ACHN (cell line): ENCODE measurements at regions not wholly inside any gene's neighbourhood (a gene's known extent, or its start where the extent isn't known, plus 50 kb on each side); places are given as distances from the start of the nearest gene placed in this dataset.

Experiments used
- DNase-seq: peaks from one replicate; pipeline ENCODE4 v3.0.0-alpha.2; 2015
- in situ Hi-C: cut with HindIII; loops from 2 replicates; pipeline ENCODE4 v1.10.0; 2017; ENCODE audit warnings: low sequenced_read_pairs, low pct_ligation_motif_present, low pct_unique_long_range_greater_than_20kb

DNA sequence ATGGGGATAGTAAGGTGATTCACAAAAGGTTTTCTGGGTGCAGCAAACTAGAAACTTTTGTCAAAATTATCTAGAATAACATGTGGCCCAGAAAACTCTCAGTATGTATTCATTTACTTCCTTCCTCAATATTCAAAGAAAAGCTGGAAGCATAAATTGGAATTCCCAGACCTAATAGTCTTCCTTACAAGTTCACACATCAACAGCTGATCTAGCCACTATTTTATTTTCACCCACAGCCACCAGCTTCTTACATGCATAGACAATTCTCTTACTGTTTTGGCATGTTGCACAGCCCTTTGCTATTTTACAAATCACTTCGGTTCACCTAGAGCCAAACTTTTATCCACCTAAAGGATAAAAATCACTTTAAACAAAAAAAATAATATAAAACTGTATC is 647.8 kb upstream of the CCDC54 start:
- no peak for DNase-seq
- in situ Hi-C loops = no loop called here

GRCh38 chr3:106731230-106731629 is 646.0 kb upstream of the CCDC54 start:
- in situ Hi-C loops = no loop called here
- DNase-seq = no peak

DNA sequence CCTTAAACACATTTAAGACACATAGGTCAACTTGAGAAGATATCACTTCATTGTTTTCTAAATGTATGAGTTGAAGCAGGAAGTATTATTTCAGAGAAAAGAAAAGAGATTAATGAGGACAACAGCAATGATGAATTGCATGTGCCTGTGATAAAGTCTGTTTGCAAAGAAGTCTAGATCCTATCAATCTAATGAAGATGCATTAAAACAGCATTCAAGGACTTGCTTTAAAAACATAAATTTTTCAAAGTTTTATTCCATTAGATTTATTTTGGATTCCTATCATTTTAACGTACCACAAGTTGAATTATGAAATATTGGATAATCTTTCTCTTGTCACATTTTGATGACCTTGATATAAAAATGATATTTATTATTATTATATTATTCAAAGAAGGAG is 642.5 kb upstream of the CCDC54 start:
- DNase-seq = no peak
- in situ Hi-C loops = no loop called here

- no peak for DNase-seq
- in situ Hi-C loops = no loop called here
These were observed 640.0 kb upstream of the CCDC54 start for GRCh38 chr3:106737265-106737664.

- in situ Hi-C loops = no loop called here
- DNase-seq = no peak
These were observed 637.1 kb upstream of the CCDC54 start for GRCh38 chr3:106740116-106740515.

GRCh38 chr3:106745344-106746168 is 631.7 kb upstream of the CCDC54 start:
- in situ Hi-C loops = no loop called here
- no peak for DNase-seq

DNA sequence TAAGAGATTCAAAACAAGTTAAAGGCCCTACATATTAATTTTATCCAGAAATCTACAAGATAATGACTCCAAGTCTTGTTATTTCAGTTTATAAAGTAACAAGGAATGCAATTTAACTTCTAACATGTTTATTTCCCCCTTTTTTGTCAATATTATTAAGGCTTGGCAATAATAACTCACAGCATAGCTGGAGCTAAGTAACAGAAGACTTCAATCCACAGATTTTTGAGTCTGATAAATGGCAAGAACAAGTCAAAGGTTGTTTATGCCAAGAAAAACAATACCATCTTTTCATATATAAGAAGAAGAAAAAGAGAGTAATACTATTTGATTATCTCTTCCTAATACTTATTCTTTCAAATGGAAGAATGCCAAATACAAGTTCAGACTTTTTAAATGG is 631.0 kb upstream of the CCDC54 start:
- no peak for DNase-seq
- in situ Hi-C loops = no loop called here

GRCh38 chr3:106748472-106749262 is 628.6 kb upstream of the CCDC54 start:
- in situ Hi-C loops = no loop called here
- no peak for DNase-seq

DNA sequence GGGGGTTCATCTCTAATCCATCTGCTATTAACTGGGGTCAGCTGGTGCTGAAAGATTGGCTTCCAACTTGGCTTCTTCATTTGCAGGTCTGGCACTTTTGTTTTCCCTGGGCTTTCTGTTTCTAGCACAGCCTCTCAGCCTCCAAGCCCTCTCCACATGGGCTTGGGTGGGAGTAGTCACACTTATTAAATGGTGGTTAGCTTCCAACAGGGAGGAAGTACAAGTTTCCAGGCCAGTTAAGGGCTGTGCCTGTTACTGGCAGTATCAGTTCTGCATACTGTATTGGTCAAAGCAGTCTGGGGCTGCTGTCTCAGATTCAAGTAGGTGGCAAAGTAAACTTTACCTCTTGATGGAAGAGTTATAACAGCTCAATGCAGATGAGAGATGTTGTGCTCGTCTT is 627.1 kb upstream of the CCDC54 start:
- in situ Hi-C loops = no loop called here
- no peak for DNase-seq

GRCh38 chr3:106755336-106755735 is 621.9 kb upstream of the CCDC54 start:
- no peak for DNase-seq
- in situ Hi-C loops = no loop called here

DNA sequence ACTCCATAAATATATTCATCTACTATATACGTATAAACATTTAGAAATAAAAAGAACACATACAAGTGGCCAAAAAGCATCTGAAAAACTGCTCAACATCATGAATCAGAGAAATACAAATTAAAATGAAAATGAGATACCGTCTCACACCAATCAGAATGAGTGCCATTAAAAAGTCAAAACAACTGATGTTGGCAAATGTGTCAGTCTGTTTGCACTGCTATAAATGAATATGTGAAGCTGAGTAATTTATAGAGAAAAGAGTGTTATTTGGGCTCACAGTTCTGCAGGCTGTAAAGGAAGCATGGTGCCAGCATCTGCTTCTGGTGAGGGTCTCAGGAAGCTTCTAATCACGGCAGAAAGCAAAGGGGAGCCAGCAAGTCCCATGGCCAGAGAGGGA is 620.3 kb upstream of the CCDC54 start:
- in situ Hi-C loops = no loop called here
- DNase-seq = no peak

GRCh38 chr3:106758459-106758858 is 618.8 kb upstream of the CCDC54 start:
- in situ Hi-C loops = no loop called here
- no peak for DNase-seq

DNA sequence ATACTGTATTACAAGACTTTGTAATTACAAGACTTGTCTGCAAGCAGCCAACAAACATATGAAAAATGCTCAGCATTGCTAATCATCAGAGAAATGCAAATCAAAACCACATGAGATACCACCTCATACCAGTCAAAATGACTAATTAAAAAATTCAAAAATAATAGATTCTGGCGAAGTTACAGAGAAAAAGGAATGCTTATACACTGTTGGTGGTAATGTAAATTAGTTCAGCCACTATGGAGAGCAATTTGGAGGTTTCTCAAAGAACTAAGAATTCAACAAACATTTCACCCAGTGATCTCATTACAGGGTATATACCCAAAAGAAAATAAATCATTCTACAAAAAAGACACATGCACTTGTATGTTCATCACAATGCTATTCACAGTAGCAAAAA is 617.5 kb upstream of the CCDC54 start:
- in situ Hi-C loops = no loop called here
- no peak for DNase-seq

DNA sequence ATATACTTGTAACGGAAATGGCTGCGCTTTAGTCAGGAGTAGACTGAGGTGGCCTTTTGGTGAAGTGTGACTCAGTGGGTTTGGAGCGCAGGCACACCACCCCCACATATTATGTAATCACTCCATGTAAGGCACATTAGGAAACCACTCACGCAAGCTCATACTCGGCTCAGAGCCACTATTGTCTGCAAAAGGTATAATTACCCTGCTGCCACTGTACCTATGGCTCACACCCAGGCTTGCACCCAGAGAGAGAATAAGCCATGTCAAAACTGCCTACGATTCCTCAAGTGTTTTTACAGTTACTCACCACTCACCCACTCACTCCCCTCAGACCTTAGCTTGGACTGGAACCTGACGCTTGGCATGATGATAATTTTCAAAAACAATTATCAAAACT is 611.9 kb upstream of the CCDC54 start:
- DNase-seq = no peak
- in situ Hi-C loops = no loop called here

DNA sequence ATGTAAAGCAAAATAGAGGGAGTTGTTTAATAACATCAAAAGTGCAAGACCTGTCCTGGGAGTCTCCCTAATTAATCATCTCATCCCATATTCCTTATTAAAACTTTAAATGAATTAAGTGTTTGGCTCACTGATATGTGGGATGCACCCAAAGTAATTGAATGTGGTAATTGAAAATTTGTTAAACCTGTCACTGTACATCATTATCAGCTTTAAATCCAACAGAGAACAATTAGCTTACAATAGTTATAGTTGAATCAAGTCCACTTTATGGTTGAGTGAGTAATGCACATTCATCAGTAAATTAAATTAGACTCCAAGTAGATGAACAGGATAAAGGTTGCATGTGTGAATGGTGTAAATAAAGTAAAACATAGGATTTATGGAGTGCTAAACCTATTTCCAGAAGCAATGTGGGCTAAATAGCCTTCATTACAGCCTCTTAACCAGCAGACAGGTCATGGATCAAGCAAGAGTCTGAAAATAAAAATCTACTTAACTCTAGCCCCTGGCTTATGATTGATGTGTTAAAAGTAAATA is 608.2 kb upstream of the CCDC54 start:
- no peak for DNase-seq
- in situ Hi-C loops = no loop called here

DNA sequence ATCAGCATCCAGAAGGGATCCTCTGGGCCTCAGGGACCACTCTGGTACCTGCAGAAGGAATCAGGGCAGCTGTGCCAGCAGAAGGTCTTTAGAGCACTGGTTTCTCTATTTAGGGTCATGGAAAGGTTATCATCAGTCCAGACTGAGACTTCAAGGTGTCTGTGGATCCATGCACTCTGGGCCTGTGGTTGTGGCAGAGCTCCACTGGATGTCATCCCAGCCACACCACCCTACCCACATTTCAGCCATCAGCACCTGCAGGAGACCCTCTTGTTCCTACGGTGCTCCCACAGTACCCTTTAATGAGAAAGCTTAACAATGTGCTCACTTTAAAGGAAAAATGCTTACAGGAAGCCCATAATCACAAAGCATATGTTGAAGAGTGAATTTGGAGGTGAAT is 603.4 kb upstream of the CCDC54 start:
- DNase-seq = no peak
- in situ Hi-C loops = no loop called here

- no peak for DNase-seq
- in situ Hi-C loops = no loop called here
These were observed 594.0 kb upstream of the CCDC54 start for GRCh38 chr3:106783231-106783630.

DNA sequence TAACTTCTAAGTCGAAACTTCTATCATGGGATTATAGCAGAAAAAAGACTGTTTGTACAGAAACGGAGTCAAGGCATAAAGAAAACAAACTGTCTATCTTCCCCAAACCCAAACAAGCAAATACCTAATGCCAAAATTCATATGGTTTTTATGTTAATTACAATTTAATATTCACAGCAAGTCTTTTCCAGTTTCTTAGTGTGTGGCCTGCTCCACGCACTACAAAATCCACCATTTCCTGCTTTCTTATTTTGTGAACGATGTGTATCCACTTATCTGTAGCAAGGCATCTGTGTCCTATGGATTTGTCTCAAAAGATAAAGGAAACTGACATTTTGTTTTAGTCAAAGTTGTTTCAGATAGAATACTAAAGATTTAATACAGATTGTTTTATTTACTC is 588.0 kb upstream of the CCDC54 start:
- in situ Hi-C loops = no loop called here
- DNase-seq = no peak

DNA sequence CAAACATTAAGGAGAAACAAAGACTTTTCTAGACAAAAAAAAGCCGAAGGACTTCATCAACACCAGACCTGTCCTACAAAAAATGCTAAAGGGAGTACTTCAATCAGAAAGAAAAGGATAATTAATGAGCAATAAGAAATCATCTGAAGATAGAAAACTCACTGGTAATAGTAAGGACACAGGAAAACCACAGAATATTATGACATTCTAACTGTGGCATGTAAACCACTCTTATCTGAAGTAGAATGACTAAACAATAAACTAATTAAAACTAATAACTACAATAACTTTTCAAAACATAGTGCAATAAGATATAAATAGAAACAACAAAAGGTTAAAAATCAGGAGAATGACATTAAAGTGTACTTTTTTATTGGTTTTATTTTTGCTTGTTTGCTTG is 584.5 kb upstream of the CCDC54 start:
- no peak for DNase-seq
- in situ Hi-C loops = no loop called here

DNA sequence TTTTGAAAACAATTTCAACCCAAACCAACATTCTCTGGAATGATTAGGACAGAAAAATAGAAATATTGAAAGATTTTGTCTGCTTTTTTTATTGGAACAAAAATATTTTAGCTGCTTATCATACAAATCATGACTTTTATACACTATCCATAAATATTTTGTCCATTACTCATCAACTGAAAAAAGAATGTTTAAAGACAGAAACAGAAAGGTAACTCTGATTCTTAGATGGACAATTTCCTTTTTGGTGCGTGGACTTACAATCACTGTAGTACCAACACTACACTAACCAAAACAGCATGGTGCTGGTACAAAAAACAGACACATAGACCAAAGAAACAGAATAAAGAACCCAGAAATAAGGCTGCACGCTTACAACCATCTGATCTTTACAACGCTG is 582.8 kb upstream of the CCDC54 start:
- in situ Hi-C loops = no loop called here
- DNase-seq = no peak
